VCaP (cell line): ENCODE measurements at regions not wholly inside any gene's neighbourhood (a gene's known extent, or its start where the extent isn't known, plus 50 kb on each side); places are given as distances from the start of the nearest gene placed in this dataset.

Experiments
- H3K27ac ChIP-seq: fragments of 450-650 bp; 2 replicates; pipeline ENCODE4 v1.5.1; 2017
- CTCF ChIP-seq: fragments of 450-650 bp; conservative IDR thresholded peaks from 2 replicates; pipeline ENCODE4 v1.5.1; 2017; ENCODE audit warnings: mild to moderate bottlenecking, moderate library complexity

- H3K27ac ChIP-seq: no peak overlapping the region
- no peak for TF ChIP-seq CTCF
Measured at GRCh38 chr15:95609096-95609495, 721.4 kb upstream of the NR2F2 start.

GRCh38 chr15:95610945-95611344 is 719.6 kb upstream of the NR2F2 start:
- TF ChIP-seq CTCF: no peak
- no peak overlapping the region for H3K27ac ChIP-seq

- no peak for TF ChIP-seq CTCF
- H3K27ac ChIP-seq: no peak overlapping the region
Measured at GRCh38 chr15:95615436-95615835, 715.1 kb upstream of the NR2F2 start.

GRCh38 chr15:95616306-95616705 is 714.2 kb upstream of the NR2F2 start:
- TF ChIP-seq CTCF: no peak
- no peak overlapping the region for H3K27ac ChIP-seq

GRCh38 chr15:95620934-95621579 is 709.4 kb upstream of the NR2F2 start:
- no peak for TF ChIP-seq CTCF
- H3K27ac ChIP-seq: no peak overlapping the region

GRCh38 chr15:95622843-95623242 is 707.7 kb upstream of the NR2F2 start:
- no peak overlapping the region for H3K27ac ChIP-seq
- no peak for TF ChIP-seq CTCF

GRCh38 chr15:95624100-95624499 is 706.4 kb upstream of the NR2F2 start:
- no peak overlapping the region for H3K27ac ChIP-seq
- TF ChIP-seq CTCF: no peak
